ENCODE measurements at regions not wholly inside any gene's neighbourhood (a gene's known extent, or its start where the extent isn't known, plus 50 kb on each side); places are given as distances from the start of the nearest gene placed in this dataset.

DNA sequence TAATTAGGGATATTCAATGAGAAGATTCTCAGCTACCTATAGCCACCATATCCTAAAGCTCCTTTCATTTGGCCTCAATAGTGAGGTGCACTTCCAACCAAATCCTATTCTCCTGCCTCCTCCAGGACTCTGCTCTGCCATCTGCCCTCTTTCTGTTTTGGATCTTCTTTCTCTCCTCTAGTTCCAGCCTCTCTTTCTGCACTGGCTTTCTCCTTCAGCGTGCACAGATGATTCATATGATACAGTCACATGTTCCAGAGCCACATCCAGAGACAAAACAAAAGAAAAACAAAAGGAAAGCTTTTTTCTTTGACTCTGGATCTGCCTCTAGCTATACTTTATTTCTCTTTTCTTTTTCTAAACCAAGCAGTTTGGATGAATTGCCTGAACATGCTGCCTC lies 531.9 kb upstream of the MAN1A1 start:
- Histone ChIP-seq H3K27ac (replicated peaks) (no peak overlapping the region), H3K4me3 (replicated peaks; ENCODE audit: insufficient read depth, low read length) (no peak overlapping the region), H3K27me3 (ENCODE audit: insufficient read depth, poor library complexity, severe bottlenecking) (no peaks in the 10 kb centered on the region)
- no peak for TF ChIP-seq REST (IDR thresholded peaks at IDR 0.05; ENCODE audit: insufficient replicate concordance, low read depth)
- no peak for TF ChIP-seq POLR2AphosphoS5 (IDR thresholded peaks at IDR 0.05; ENCODE audit: low read depth)
- TF ChIP-seq, protein P1, sequence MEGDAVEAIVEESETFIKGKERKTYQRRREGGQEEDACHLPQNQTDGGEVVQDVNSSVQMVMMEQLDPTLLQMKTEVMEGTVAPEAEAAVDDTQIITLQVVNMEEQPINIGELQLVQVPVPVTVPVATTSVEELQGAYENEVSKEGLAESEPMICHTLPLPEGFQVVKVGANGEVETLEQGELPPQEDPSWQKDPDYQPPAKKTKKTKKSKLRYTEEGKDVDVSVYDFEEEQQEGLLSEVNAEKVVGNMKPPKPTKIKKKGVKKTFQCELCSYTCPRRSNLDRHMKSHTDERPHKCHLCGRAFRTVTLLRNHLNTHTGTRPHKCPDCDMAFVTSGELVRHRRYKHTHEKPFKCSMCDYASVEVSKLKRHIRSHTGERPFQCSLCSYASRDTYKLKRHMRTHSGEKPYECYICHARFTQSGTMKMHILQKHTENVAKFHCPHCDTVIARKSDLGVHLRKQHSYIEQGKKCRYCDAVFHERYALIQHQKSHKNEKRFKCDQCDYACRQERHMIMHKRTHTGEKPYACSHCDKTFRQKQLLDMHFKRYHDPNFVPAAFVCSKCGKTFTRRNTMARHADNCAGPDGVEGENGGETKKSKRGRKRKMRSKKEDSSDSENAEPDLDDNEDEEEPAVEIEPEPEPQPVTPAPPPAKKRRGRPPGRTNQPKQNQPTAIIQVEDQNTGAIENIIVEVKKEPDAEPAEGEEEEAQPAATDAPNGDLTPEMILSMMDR (IDR thresholded peaks at IDR 0.05; ENCODE audit: insufficient read depth, low read length), result no peak
- no peak for TF ChIP-seq SPI1 (IDR thresholded peaks at IDR 0.05; ENCODE audit: borderline replicate concordance, low read depth)
- TF ChIP-seq GABPA (IDR thresholded peaks at IDR 0.05; ENCODE audit: low read depth), result no peak
- no peak for DNase-seq (ENCODE audit: low read depth in 1 of 2, low spot score in 1 of 2)

DNA sequence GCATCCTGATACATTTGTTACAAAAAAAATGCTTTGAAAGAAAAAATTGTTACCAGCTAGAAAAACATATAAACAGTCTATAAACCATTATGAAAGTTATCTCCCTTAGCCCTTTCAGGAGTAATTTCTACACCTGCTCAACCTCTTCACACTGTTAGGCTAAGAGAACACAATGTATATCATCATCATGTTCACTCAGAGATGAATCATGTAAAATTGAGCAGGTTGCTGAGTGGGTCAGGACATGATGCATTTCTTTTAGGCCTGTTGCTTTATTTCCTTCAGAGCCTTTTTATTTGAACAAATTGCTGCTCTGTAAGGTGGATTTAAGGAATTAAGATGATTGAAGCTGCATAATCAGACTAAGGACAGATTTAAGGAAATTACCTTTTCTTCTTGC lies 531.3 kb upstream of the MAN1A1 start:
- no peak for TF ChIP-seq POLR2AphosphoS5 (IDR thresholded peaks at IDR 0.05; ENCODE audit: low read depth)
- TF ChIP-seq, protein P1 (IDR thresholded peaks at IDR 0.05; ENCODE audit: insufficient read depth, low read length), result no peak
- no peak for TF ChIP-seq SPI1 (IDR thresholded peaks at IDR 0.05; ENCODE audit: borderline replicate concordance, low read depth)
- no peak for TF ChIP-seq REST (IDR thresholded peaks at IDR 0.05; ENCODE audit: insufficient replicate concordance, low read depth)
- no peak for TF ChIP-seq GABPA (IDR thresholded peaks at IDR 0.05; ENCODE audit: low read depth)
- Histone ChIP-seq H3K27me3 (ENCODE audit: insufficient read depth, poor library complexity, severe bottlenecking) (no peaks in the 10 kb centered on the region), H3K27ac (replicated peaks) (no peak overlapping the region), H3K4me3 (replicated peaks; ENCODE audit: insufficient read depth, low read length) (no peak overlapping the region)
- no peak for DNase-seq (ENCODE audit: low read depth in 1 of 2, low spot score in 1 of 2)

DNA sequence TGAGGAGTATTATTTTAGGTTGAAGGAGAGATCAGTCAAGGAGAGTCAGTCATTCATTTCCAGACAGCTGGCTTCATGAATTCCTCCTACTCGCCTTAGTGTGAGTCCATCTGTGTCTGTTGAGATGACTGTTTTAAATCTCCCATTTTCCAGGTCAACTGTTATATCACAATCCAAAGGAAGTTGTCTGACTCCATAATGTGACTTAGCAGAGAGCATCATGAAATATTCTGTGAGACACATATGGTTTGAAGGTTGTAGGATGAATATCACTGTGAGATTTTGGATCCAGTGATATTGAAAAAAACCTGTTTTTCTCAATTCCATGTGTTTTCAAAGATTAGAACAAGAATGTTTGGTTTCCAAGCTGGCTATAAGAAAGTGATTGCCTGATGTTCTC lies 530.2 kb upstream of the MAN1A1 start:
- no peak for TF ChIP-seq SPI1 (IDR thresholded peaks at IDR 0.05; ENCODE audit: borderline replicate concordance, low read depth)
- H3K27me3 ChIP-seq (ENCODE audit: insufficient read depth, poor library complexity, severe bottlenecking), result no peaks in the 10 kb centered on the region
- no peak overlapping the region for H3K27ac ChIP-seq (replicated peaks)
- no peak overlapping the region for H3K4me3 ChIP-seq (replicated peaks; ENCODE audit: insufficient read depth, low read length)
- no peak for DNase-seq (ENCODE audit: low read depth in 1 of 2, low spot score in 1 of 2)

DNA sequence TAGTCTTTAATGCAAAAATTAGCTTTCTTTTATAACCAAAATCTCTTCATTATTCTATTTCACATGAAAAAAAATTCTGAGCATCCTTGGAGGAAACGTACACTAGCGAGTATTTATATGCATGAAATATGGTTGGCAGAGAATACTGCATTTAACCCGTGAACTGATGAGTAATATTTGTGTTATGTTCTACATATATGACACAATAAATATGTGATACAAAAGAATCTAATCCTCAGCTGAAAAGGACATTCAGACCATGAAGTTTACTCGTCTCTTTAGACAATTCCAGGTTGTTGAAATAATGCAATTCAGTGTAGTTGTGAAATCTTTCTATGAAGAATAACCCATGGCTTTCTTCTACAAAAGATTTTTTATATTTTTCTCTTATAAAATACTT lies 524.8 kb upstream of the MAN1A1 start:
- TF ChIP-seq REST (IDR thresholded peaks at IDR 0.05; ENCODE audit: insufficient replicate concordance, low read depth) (no peak), GABPA (IDR thresholded peaks at IDR 0.05; ENCODE audit: low read depth) (no peak), POLR2AphosphoS5 (IDR thresholded peaks at IDR 0.05; ENCODE audit: low read depth) (no peak)
- TF ChIP-seq, protein P1 (IDR thresholded peaks at IDR 0.05; ENCODE audit: insufficient read depth, low read length), result no peak
- DNase-seq (ENCODE audit: low read depth in 1 of 2, low spot score in 1 of 2), result no peak
- Histone ChIP-seq H3K4me3 (replicated peaks; ENCODE audit: insufficient read depth, low read length) (no peak overlapping the region), H3K27ac (replicated peaks) (no peak overlapping the region), H3K27me3 (ENCODE audit: insufficient read depth, poor library complexity, severe bottlenecking) (no peaks in the 10 kb centered on the region)

Measured in HL-60 (cell line).